Myocyte (in vitro differentiated cells): ENCODE measurements at regions not wholly inside any gene's neighbourhood (a gene's known extent, or its start where the extent isn't known, plus 50 kb on each side); places are given as distances from the start of the nearest gene placed in this dataset.

Source experiments
- DNase-seq: peaks from one replicate; pipeline ENCODE4 v3.0.0-alpha.2; 2012; ENCODE audit warnings: low read depth

DNA sequence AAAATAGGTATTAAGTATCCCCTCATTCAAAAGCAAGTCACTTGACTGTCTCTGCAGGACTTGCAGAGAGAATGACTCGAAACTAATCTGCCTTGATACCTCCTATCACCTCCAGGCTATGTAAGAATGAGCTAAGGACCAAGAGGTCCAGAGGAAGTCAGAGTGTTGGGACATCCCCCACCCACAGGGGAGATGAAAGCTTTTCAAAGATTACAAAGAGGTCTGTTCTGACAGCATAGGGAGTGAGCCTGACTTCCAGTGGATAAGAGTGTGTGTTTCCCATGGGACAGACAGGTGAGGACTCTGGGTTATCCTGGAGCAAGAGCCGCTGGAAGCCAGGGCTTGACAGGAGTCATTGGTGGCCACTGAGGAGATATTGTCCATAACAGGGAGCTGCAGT, 85.0 kb upstream of the TACR1 start:
- DNase-seq: no peak

DNA sequence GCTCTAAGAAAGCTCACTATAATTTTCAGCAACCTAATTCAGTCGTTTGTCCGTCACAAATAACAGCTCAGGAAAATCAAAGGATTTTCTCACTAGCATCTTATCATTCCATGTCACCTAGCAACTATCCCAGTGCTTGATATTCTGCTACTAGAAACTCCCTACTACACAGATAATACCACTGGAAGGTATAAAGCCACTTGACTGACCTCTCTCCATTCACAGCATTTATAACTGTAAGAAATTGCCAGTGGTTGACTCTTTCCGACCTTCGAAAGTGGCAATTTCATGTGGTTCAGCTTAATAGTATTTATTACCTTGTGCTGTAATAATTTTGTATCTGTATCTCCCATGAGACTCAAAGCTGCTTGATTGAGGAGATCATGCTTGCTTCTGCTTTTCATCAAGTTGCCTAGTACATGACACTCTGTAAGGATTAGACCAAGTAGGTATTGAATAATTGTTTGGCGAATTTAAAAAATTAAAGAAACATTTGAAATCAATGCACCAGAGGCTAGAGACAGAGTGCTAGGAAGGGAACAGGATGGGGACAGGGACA, 79.6 kb upstream of the TACR1 start:
- no peak for DNase-seq

DNA sequence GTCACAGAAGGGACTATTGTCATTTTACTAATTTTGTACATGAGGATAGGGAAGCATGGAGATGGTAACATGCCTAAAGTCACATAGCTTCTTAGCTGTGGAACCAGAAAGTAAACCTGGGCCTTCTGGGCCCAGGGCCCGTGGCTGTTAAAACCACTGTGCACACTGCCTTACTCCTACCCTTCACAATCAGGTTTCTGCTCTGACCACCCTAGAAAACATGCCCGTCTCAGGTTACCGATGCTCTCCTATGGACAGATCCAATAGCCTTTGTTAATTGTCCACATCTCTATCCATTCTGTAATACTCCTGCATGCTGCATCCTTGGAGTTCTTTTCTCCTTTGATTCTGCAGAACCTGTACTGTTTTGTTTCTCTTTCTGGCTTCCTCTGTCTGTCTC, 79.0 kb upstream of the TACR1 start:
- DNase-seq: no peak

DNA sequence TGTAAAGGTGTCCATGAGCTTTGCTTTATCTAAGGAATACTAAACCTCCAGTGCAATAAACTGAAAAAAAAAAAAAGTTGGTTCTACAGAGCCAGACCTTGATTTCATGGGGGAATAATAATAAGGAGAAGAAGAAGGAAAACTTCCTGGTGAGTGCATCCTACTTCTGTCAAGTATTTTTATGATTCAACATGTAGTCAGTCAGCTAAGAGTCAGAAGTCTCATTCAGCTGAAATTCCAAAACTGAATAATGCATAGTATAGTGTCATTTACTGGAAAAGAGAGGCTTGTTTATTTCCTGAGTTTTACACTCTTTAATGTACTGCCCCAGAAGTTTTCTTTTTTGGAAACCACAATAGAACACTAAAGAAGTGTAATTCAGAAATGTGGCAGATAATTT, 77.8 kb upstream of the TACR1 start:
- no peak for DNase-seq

DNA sequence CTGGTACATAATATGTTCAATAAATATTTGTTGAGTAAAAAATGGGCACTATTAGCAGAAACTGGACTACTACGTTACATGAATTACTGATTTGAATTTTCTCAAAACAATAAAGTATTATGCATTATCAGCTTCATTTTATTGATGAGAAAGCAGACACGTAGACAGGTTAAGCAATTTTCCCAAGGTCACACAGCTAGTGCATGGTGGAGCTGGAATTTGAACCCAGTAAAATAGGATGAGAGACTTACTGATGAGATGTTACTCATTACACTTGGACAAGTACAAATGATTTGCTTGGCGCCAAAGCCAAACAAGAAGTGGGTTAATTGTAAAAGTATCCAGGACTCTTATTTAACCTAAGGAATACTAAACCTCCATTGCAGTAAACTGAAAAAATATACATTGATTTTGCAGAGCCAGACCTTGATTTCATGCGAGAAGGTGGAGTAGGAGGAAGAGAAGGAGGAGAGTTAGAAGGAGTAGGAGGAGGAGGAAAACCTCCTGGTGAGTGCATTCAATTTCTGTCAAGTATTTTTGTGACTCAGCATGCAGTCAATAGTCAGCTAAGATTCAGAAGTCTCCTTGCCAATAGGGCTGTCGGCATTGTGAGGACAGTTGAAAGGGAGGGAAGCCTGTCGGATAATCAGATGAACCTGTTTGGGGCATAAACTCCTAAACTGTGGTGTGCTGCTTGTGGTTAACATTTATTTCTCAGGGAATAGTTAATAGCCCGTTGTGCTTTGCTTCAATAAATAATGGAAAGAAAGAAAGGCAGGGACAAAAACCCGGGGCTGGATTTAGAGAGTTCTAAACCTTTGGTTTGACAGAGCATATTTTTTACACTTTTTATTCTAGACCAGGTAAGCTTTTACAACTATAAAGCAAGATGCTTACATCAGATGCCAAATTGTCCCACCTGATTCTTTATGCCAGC, 77.0 kb upstream of the TACR1 start:
- peak; percentile 4 for DNase-seq

DNA sequence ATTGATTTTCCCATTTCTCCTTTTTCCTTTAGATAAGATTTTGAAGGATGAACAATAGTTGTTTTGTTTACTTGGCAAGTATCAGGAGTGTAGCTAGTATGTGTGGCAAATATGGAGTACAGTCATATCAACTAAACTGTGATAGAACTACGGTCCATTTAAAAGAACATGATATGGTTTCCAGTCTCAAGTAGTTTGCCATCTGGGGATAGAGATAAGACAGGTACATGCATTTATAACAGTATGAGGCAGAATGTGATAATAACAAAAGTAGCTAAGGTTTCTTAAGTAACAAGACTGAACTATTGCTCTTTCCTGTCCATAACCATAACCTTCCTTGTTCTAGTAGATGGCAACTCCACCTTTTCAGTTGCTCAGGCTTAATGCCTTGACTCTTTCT, 75.6 kb upstream of the TACR1 start:
- DNase-seq: no peak

DNA sequence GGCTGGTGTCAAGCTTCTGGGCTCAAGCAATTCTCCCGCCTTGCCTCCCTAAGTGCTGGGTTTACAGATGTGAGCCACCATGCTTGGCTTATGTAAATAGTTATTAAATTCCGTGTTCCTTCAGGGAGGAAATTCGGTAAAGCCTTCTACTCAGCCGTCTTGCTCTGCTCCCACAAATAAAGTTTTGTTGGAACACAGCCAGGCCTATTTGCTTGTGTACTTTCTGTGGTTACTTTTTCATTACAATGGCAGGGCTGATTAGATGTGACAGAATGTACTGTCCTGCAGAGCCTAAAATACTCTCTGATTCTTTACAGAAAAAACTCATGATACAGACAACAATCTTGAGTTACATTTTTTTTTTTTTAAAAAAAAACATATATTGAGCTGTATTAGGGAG, 68.8 kb upstream of the TACR1 start:
- peak; percentile 16 for DNase-seq

DNA sequence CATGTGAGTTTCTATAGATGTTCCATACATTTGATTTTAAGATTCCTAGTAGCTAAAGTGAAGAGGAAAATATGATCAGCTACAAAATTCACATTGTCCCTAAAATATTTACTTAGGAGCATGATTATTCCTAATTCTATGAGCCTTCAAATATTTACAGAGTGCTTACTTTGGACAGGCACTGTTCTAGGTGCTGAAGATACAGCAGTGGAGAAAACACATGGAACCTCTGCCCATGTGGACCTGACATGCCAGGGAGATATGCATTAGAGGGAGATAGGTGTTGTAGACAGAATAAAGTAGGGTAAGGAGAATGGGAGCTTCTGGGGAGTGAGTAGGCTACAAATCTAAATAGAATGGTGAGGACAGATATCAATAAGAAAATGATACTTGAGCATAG, 62.6 kb upstream of the TACR1 start:
- DNase-seq: no peak

DNA sequence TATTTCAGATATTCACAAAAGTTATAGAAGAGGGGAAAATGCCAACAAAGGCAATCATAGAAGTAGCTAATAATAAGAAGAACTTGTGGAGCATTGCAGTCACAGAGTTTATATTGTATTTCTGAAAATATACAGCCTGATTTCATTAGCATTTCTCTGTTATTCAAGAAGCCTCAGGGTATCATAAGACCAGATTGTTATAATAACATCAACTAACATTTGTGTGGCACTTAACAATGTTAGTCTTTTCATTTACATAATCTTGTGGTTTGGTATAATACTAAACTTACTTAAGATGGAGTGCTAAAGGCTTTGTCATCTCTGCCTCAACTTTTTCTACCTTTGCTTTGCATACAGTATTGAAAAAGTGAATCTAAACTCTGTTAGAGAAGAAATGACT, 61.6 kb upstream of the TACR1 start:
- no peak for DNase-seq

DNA sequence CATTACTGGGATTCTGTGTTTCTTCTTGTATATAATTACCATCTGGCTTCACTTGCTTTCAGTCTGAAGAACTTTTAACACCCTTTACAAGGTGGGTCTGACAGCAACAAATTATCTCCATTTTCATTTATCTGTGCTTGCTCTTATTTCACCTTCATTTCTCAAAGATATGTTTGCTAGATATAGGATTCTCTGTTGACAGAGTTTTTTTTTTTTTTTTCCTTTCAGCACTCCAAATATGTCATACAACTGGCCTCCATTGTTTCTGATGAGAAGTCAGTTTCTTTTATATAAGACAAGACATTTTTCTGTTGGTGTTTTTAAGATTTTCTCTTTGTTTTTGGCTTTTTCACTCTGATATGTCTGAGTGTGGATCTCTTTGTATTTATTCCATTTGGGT, 59.3 kb upstream of the TACR1 start:
- DNase-seq: no peak

DNA sequence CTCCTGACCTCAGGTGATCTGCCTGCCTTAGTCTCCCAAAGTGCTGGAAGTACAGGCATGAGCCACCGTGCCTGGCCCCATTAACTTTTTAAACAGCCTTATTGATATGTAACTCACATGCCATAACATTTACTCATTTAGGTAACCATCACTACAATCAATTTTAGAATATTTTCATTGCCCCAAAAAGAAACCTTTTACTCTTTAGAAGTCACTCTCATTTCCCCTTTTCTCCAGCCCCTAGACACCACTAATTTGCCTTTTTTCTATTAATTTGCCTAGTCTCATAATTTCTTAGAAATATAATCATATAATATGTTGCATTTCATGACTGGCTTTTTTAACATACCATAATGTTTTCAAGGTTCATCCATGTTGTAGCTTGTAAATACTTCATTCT, 57.2 kb upstream of the TACR1 start:
- DNase-seq: no peak

DNA sequence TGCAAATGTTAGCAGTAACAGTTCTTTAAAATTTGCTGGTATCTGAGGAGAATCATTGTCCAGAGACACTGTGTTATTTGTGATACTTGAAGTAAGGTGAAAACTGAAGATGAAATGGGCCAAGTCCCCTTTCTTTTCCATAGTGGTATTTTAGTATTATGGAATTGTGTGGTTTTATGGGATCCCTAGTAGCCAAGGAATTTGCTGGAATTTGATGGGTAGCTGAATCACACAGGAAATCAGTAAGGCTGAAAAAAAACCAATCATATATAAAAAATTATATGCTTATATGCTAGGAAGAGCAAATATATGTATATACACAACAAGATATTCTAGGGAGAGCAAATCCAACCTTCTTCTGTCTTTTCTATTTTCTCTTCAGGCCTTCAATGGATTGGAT, 54.2 kb upstream of the TACR1 start:
- no peak for DNase-seq

DNA sequence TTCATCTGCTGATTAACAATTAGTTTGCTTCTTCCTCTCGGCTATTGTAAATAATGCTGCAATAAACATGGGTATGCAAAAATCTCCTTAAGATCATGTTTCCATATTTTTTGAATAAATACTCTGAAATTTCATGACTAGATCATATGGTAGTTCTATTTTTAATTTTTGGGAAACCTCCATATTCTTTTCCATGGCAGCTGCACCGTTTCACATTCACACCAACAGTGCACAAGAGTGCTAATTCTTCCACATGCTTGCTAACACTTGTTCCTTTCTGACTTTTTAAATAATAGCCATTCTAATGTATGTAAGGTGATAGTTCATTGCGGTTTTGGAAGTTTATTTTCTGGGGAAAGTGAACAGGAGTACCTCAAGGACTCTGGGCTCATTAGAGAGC, 52.6 kb upstream of the TACR1 start:
- DNase-seq: no peak
